K562 (cell line): ENCODE measurements at regions not wholly inside any gene's neighbourhood (a gene's known extent, or its start where the extent isn't known, plus 50 kb on each side); places are given as distances from the start of the nearest gene placed in this dataset.

Experiments used
- ARID2 ChIP-seq: fragments of 450-650 bp; IDR thresholded peaks from 2 replicates; pipeline ENCODE4 v1.6.1; 2017; ENCODE audit warnings: antibody characterized with exemption, mild to moderate bottlenecking
- CTCFL ChIP-seq: IDR thresholded peaks from 2 replicates; pipeline ENCODE4 v1.6.1; 2011; ENCODE audit warnings: borderline replicate concordance, low read depth, mild to moderate bottlenecking, moderate library complexity, low read length; ENCODE audit not compliant: insufficient read depth, poor library complexity, severe bottlenecking
- HINFP ChIP-seq: fragments of 450-650 bp; conservative IDR thresholded peaks from 2 replicates; pipeline ENCODE4 v1.6.1; 2016; ENCODE audit warnings: missing genetic modification characterization, low read depth, mild to moderate bottlenecking, control low read depth, missing compliant biosample characterization
- NFIX ChIP-seq: fragments of 250-450 bp; sonication (Bioruptor Pico); IDR thresholded peaks from 2 replicates; pipeline ENCODE4 v1.4.0; 2020; ENCODE audit warnings: low read depth, mild to moderate bottlenecking, moderate library complexity
- STAT6 ChIP-seq: sonication (generic); formaldehyde crosslinking; IDR thresholded peaks from 2 replicates; pipeline ENCODE4 v1.8.1; 2023; ENCODE audit warnings: mild to moderate bottlenecking, missing genetic modification reagents
- TEAD2 ChIP-seq: fragments of 450-650 bp; IDR thresholded peaks from 2 replicates; pipeline ENCODE4 v1.6.1; 2016; ENCODE audit warnings: missing genetic modification characterization, control low read depth, missing compliant biosample characterization
- TGIF2 ChIP-seq: sonication (generic); formaldehyde crosslinking; IDR thresholded peaks from 2 replicates; pipeline ENCODE4 v1.8.1; 2022; ENCODE audit warnings: mild to moderate bottlenecking, missing genetic modification reagents, moderate library complexity
- TRIM24 ChIP-seq, 2 experiments: fragments of 450-650 bp; IDR thresholded peaks; 2 replicates each; pipeline ENCODE4 v1.6.1; 2016
- WHSC1 ChIP-seq: IDR thresholded peaks from one replicate; pipeline ENCODE4 v1.6.1; 2012; ENCODE audit warnings: low read length, control low read depth, inconsistent platforms
- ZNF609 ChIP-seq: sonication (generic); formaldehyde crosslinking; IDR thresholded peaks from 2 replicates; pipeline ENCODE4 v1.8.1; 2023; ENCODE audit warnings: missing genetic modification reagents, mild to moderate bottlenecking, borderline replicate concordance
- TF ChIP-seq, protein P1 (sequence below): fragments of 450-650 bp; IDR thresholded peaks from 2 replicates; pipeline ENCODE4 v1.6.1; 2017; ENCODE audit warnings: antibody characterized with exemption
- TF ChIP-seq, protein P2 (sequence below): fragments of 450-650 bp; IDR thresholded peaks from one replicate; pipeline ENCODE4 v1.6.1; 2018; ENCODE audit warnings: mild to moderate bottlenecking, moderate library complexity; ENCODE audit not compliant: partially characterized antibody

- TF ChIP-seq, protein P1, sequence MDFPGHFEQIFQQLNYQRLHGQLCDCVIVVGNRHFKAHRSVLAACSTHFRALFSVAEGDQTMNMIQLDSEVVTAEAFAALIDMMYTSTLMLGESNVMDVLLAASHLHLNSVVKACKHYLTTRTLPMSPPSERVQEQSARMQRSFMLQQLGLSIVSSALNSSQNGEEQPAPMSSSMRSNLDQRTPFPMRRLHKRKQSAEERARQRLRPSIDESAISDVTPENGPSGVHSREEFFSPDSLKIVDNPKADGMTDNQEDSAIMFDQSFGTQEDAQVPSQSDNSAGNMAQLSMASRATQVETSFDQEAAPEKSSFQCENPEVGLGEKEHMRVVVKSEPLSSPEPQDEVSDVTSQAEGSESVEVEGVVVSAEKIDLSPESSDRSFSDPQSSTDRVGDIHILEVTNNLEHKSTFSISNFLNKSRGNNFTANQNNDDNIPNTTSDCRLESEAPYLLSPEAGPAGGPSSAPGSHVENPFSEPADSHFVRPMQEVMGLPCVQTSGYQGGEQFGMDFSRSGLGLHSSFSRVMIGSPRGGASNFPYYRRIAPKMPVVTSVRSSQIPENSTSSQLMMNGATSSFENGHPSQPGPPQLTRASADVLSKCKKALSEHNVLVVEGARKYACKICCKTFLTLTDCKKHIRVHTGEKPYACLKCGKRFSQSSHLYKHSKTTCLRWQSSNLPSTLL = no peak
- no peak for TF ChIP-seq ZNF609 (CRISPR knock-in tag)
- no peak for TF ChIP-seq NFIX (CRISPR knock-in tag)
- no peak for TF ChIP-seq TGIF2 (CRISPR knock-in tag)
- no peak for TF ChIP-seq WHSC1
- TF ChIP-seq TRIM24 (IDR thresholded peaks at IDR 0.05) = no peak
- TF ChIP-seq TEAD2 (tag) = no peak
- TF ChIP-seq CTCFL = peak; percentile 54
- TF ChIP-seq, protein P2, sequence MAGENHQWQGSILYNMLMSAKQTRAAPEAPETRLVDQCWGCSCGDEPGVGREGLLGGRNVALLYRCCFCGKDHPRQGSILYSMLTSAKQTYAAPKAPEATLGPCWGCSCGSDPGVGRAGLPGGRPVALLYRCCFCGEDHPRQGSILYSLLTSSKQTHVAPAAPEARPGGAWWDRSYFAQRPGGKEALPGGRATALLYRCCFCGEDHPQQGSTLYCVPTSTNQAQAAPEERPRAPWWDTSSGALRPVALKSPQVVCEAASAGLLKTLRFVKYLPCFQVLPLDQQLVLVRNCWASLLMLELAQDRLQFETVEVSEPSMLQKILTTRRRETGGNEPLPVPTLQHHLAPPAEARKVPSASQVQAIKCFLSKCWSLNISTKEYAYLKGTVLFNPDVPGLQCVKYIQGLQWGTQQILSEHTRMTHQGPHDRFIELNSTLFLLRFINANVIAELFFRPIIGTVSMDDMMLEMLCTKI = no peak
- no peak for TF ChIP-seq STAT6 (CRISPR knock-in tag)
- TF ChIP-seq ARID2 = peak; percentile 74; the same call in 1 of the 2 replicates
- no peak for TF ChIP-seq HINFP (tag)
Observed at GRCh38 chr6:30396833-30397479, 52.0 kb downstream of the RPP21 start (continued).
